CD4-positive, alpha-beta T cell treated with Interleukin-17A for 4 hours (primary cell): ENCODE measurements at regions not wholly inside any gene's neighbourhood (a gene's known extent, or its start where the extent isn't known, plus 50 kb on each side); places are given as distances from the start of the nearest gene placed in this dataset.
"Not testable (repeated sequence)": the region's sequence is repeated elsewhere in the genome, so short reads cannot be mapped to it uniquely, and the experiment has no call there.

Experiments
- DNase-seq: peaks from one replicate; pipeline ENCODE4 v3.0.0-alpha.2; 2020; ENCODE audit warnings: mixed read lengths

GRCh38 chr5:106780355-106780754 lies 890.4 kb downstream of the EFNA5 start:
- no peak for DNase-seq

- not testable (repeated sequence) for DNase-seq
These were observed 894.2 kb downstream of the EFNA5 start for GRCh38 chr5:106776515-106776914.

- DNase-seq = no peak
These were observed 902.3 kb downstream of the EFNA5 start for GRCh38 chr5:106768392-106768791.

GRCh38 chr5:106766916-106767315 lies 903.8 kb downstream of the EFNA5 start:
- no peak for DNase-seq

DNA sequence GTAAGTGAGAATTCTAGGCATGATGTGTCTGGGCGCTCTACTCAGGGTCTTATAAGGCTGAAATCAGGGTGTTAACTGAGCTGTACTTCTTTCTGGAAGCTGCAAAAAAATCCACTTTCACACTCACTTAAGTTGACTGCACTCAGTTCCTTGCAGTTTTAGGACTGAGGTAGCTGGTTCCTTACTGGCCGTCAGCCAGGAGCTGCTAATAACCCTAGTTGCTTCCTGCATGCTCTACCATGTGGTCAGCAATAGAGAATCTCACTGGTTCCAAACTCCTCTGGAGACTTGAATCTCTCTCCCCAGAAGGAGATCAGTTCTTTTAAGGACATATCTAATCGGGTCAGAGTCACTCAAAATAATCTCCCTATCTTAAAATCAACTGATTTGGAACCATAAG lies 911.2 kb downstream of the EFNA5 start:
- DNase-seq = no peak

- no peak for DNase-seq
These were observed 911.6 kb downstream of the EFNA5 start for GRCh38 chr5:106759152-106759551.

GRCh38 chr5:106757672-106758071 lies 913.1 kb downstream of the EFNA5 start:
- DNase-seq = no peak

DNA sequence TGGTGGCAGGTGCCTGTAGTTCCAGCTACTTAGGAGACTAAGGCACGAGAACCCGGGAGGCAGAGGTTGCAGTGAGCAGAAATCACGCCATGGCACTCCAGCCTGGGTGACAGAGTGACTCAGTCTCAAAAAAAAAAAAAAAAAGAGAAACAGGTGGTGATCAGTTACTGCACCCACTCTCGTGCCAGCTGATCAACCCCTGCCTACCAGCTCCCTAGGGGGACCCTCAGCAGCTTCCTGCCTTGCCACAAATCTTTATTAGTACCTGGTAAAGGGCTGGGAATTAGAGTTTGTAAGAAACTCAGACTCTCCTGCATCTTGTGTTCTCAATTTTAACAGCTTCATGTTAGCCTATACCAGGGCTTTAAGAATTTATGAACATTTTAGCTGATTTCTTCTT lies 914.9 kb downstream of the EFNA5 start:
- DNase-seq = no peak

DNA sequence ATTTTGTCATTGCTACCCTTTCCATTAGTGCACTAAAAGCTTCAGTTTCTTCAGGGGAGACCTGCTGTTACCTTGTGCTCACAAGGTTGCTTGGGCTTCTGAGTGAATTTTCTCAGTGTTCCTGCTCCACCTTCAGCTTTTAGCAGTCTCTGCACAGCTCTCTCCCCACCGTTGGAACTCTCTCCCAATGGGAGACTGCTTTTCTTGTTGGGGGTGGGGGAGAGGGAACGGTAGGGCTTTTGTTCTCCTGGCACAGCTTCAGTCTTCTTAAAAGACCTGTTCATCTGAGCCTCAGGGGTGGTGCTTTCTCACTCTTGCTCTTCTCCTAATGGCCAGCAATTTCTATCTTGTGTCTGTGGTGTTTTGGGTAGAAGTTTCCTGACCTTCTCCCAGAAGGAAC lies 915.7 kb downstream of the EFNA5 start:
- no peak for DNase-seq

- DNase-seq = no peak
These were observed 920.9 kb downstream of the EFNA5 start for GRCh38 chr5:106749826-106750225.

- no peak for DNase-seq
These were observed 931.6 kb downstream of the EFNA5 start for GRCh38 chr5:106739127-106739526.

DNA sequence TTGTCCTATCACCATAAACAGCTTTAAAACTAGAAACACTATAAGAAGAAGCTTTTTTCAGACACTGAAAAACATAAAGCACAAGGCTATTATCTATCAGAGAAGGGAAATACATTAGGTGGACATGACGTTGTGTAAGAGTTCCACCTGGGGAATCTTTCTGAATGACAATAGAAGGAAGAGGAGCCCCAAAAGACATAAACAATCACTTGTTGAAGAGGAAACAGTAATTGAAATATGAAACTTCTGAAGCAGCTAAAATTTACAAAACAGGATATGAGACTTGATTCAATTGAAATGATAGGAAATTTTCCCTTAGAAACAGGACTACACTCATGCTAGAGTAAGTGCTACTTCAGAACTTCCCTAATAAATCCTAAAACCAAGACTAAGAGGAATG lies 933.6 kb downstream of the EFNA5 start:
- DNase-seq = no peak

GRCh38 chr5:106732624-106733023 lies 938.1 kb downstream of the EFNA5 start:
- no peak for DNase-seq

GRCh38 chr5:106730912-106731311 lies 939.8 kb downstream of the EFNA5 start:
- DNase-seq = no peak

DNA sequence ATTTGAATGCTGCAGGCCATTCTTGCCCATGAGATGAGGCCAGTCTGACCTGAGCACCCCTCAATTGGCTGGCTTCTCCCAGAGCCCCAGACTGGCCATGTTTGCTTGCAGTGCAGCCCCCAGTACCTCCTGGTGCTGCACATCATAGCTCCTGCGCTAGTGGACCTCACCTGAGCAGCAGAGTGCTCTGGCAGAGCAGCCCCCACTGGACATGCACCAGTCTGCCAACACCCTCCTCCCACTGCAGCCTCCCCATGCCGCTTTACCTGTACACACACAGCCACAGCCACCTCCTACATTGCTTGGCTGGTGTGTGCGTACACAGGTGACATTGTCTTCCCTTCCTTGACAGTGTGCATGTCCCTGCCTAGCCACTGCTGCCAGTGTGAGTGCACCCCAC lies 940.2 kb downstream of the EFNA5 start:
- DNase-seq = no peak

DNA sequence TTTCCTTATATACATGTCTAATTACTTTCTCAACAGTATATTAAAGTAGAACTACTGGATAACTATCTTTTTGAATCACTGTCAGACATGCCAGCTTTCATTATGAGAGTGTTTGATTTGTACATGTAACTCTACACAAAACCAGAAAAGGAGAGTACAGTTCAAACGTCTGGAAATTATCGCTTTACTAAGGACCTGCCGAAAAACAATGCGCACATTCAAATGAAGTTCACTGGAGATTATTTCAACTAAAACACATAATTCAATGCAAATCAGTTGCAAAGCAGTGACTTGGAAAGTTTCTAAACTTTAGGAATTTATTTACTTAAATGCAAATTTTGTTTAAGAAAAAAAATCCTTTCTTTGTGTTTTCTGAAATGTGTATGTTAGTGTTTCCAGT lies 942.5 kb downstream of the EFNA5 start:
- no peak for DNase-seq

DNA sequence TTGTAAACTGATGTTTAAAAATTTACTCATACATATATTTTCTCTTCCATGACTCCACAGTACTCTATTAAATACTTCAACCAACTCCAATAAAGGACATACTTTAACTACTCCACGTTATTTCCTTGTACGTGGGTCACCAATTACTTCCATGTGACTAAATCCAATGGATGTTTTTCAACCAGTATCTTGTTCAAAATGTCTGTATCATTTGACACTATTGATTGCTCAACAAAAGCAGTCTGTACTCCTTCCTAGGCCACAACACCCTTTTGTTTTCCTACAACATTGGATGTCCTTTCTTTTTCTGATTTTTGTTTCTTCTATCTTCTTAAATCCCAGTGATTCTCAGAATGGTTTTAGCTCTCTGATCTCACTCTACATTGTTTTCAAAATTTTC lies 943.7 kb downstream of the EFNA5 start:
- no peak for DNase-seq

DNA sequence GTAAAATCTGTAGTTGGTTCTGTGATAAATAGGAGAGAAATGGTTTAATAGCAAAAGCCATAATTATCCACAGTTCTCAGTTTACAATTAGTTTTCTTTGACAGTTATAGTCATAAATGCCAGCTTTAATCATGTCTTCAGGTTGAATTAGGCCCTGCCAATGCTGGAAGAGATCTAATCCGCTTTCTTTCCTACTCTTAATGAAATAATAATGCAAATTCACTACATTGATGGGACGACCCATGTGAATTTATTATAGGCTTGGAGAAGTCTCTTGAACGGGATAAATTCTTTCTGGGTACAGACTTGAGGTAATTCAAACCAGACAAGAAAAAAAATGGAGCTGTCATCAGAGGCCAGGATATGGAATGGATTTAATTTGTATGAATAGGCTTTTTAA lies 950.4 kb downstream of the EFNA5 start:
- no peak for DNase-seq

- DNase-seq = no peak
These were observed 970.9 kb downstream of the EFNA5 start for GRCh38 chr5:106699796-106700195.

DNA sequence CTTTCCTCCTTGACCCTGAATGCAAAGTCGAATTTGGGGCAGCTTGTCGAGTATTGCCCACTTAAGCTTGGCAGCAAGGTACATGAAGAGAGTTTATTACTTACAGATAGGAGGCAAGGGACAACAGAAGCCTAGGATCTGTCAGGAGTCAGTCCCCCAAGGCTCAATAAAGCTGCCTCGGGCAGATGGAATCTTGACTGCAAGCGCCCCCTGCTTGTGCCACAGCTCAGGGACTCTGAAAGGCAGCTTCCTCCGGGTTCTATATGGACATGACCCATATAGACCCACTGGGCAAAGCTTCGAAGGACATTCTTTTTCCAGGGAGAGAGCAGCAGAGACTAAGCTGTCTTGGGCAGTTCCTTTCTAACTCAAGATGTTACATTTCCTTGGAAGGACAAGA lies 971.5 kb downstream of the EFNA5 start:
- no peak for DNase-seq

- DNase-seq = no peak
These were observed 972.6 kb downstream of the EFNA5 start for GRCh38 chr5:106698169-106698568.

DNA sequence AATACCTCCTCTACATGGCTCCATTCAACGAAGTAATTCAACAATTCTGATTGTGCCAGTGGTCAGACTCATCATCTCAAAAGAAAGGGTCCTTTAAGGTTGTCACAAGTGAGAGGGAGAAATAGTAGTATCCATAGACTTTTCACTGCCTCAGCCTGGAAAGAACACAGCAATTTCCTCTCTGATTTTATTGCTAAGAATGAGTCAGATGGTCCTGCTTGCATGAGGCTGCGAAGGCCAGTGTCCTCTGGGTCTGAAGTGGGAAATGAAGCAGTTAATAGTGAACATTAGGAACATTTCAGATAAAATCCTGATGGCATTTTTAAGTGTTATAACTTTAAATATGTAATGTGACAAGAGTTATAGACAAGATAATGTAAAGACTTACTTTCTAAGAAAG lies 979.0 kb downstream of the EFNA5 start:
- no peak for DNase-seq

DNA sequence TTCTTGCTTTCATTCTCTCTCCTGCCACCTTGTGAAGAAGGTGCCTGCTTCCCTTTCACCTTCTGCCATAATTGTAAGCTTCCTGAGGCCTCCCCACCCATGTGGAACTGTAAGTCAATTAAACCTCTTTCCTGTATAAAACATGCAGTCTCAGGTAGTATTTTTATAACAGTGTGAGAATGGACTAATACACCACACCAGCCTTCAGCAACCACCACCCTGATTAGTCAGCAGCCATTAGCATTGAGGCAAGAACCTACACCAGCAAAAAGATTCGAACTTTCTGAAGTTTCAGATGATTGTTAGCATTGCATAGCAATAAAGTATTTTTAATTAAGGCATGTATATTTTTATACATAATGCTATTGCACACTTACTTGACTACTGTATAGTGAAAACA lies 980.2 kb downstream of the EFNA5 start:
- DNase-seq = no peak

- no peak for DNase-seq
These were observed 990.4 kb downstream of the EFNA5 start for GRCh38 chr5:106680330-106680729.

DNA sequence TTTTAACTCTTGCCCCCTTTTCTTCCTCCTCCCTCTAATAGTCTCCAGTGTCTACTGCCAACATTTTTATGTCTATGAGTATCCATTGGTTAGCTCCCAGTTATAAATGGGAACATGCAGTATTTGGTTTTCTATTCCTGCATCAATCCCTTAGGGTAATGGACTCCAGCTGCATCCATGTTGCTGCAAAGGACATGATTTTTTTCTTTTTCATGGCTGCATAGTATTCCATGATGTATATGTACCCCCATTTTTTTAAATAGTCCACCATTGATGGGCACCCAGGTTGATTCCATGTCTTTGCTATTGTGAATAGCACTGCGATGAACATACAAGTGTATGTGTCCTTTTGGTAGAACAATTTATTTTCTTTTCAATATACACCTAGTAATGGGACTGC lies 993.7 kb downstream of the EFNA5 start:
- no peak for DNase-seq

GRCh38 chr5:106675687-106676086 lies 995.0 kb downstream of the EFNA5 start:
- DNase-seq = no peak
